ENCODE measurements at regions not wholly inside any gene's neighbourhood (a gene's known extent, or its start where the extent isn't known, plus 50 kb on each side); places are given as distances from the start of the nearest gene placed in this dataset.

DNA sequence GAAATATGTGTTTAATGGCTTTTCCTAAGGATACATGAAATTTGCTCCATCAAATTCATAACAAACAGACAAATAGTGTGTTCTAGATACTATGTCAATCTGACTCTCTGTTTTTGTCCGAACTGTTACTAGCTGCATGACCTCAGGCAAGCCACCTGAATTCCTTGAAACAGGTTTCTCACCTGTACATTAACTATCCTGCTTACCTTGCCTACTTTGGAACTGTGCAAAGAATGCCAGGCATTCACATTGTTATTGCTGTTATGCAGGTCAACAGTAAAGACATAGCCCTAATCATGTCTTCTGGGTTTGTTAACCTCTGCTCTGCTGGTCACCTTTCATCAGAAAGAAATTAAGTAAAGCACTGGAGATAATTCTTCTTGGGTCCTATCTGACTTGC, 1283.9 kb upstream of the CELF2 start:
- intact Hi-C loops (cut with DNase I; ENCODE audit: low total_unique reads), result no loop called here
- Histone ChIP-seq H3K9me3 (no peaks in the 10 kb centered on the region), H3K36me3 (no peaks in the 10 kb centered on the region), H3K4me1 (no peaks in the 10 kb centered on the region), H3K27ac (no peak overlapping the region), H3K4me3 (no peak overlapping the region), H3K27me3 (no peaks in the 10 kb centered on the region)
- TF ChIP-seq, protein P1, sequence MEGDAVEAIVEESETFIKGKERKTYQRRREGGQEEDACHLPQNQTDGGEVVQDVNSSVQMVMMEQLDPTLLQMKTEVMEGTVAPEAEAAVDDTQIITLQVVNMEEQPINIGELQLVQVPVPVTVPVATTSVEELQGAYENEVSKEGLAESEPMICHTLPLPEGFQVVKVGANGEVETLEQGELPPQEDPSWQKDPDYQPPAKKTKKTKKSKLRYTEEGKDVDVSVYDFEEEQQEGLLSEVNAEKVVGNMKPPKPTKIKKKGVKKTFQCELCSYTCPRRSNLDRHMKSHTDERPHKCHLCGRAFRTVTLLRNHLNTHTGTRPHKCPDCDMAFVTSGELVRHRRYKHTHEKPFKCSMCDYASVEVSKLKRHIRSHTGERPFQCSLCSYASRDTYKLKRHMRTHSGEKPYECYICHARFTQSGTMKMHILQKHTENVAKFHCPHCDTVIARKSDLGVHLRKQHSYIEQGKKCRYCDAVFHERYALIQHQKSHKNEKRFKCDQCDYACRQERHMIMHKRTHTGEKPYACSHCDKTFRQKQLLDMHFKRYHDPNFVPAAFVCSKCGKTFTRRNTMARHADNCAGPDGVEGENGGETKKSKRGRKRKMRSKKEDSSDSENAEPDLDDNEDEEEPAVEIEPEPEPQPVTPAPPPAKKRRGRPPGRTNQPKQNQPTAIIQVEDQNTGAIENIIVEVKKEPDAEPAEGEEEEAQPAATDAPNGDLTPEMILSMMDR (IDR thresholded peaks at IDR 0.05), result no peak
- no peak for DNase-seq

DNA sequence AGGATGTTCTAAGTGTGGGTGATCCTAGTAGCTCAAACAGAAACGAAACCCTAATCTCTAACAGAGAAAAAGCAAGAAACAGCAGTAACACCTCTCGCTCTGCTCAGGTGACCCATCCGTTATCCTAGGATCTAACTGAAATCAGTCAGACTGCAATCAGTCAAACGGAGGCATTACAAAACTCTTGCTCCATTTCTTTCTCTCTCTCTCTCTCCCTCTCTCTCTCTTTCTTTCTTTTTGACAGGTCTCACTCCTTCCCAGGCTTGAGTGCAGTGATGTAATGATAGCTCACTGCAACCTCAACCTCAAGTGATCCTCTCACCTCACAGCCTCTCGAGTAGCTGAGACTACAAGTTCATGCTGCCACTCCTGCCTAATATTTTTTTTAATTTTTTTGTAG, 1283.5 kb upstream of the CELF2 start:
- intact Hi-C loops (cut with DNase I; ENCODE audit: low total_unique reads), result no loop called here
- H3K27ac ChIP-seq, result no peak overlapping the region
- no peaks in the 10 kb centered on the region for H3K27me3 ChIP-seq
- no peak overlapping the region for H3K4me3 ChIP-seq
- TF ChIP-seq, protein P1 (IDR thresholded peaks at IDR 0.05), result no peak
- H3K4me1 ChIP-seq, result no peaks in the 10 kb centered on the region
- no peaks in the 10 kb centered on the region for H3K9me3 ChIP-seq
- no peak for DNase-seq
- H3K36me3 ChIP-seq, result no peaks in the 10 kb centered on the region

DNA sequence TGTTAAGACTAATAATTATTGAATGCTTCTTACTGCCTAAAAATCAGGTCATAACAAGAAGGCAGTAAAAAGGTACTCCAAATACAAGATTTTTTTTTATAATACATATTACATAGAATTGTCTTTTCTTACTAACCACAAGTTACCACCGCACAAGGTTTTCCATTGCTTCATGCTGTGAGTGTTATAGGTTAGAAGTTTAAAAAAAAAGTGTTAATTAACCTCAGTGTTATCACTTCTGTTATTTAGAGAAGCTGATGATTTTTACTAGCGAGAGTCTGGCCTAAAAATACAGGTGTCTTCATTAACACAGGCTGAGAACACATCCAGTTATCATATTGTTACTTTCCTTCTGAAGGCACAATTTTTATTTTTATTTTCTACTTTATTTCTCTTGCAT, 1281.9 kb upstream of the CELF2 start:
- Histone ChIP-seq H3K4me3 (no peak overlapping the region), H3K27me3 (no peaks in the 10 kb centered on the region), H3K9me3 (no peaks in the 10 kb centered on the region), H3K27ac (no peak overlapping the region), H3K36me3 (no peaks in the 10 kb centered on the region), H3K4me1 (no peaks in the 10 kb centered on the region)
- TF ChIP-seq, protein P1 (IDR thresholded peaks at IDR 0.05), result no peak
- intact Hi-C loops (cut with DNase I; ENCODE audit: low total_unique reads), result no loop called here
- no peak for DNase-seq

DNA sequence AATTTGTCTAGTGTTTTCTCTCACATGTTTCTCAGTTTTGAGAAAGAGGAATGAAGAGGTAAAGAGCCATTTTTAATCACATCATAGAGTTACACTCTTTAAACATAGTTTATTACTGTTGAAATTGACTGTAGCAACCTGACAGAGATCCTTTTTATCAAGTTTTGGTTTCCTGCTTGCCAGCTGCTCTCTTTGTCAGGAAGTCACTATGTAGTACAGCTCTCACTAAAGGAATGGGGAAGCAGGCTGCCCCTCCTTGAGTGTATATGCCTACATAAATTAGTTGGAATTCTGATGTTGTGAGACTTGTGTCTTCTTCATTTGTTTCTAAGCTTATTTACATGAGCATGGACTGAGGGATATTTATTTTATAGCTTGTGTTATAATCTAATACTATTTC, 1274.0 kb upstream of the CELF2 start:
- DNase-seq, result no peak
- no peaks in the 10 kb centered on the region for H3K4me1 ChIP-seq
- H3K9me3 ChIP-seq, result no peaks in the 10 kb centered on the region
- TF ChIP-seq, protein P1 (IDR thresholded peaks at IDR 0.05), result no peak
- no peaks in the 10 kb centered on the region for H3K27me3 ChIP-seq
- H3K4me3 ChIP-seq, result no peak overlapping the region
- no peaks in the 10 kb centered on the region for H3K36me3 ChIP-seq
- no peak overlapping the region for H3K27ac ChIP-seq
- intact Hi-C loops (cut with DNase I; ENCODE audit: low total_unique reads), result no loop called here

DNA sequence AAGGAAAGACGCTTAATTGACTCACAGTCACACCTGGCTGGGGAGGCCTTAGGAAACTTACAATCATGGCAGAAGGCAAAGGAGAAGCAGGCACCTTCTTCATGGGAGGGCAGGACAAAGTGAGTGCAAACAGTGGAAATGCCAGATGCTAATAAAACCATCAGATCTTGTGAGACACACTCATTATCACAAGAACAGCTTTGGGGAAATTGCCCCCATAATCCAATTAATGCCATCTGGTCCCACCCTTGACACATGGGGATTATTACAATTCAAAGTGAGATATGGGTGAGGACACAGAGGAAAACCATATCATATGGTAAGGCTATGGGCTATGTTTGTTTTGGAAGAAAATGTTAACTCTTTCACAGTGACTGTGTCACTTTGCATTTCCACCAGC, 1272.5 kb upstream of the CELF2 start:
- H3K4me3 ChIP-seq, result no peak overlapping the region
- intact Hi-C loops (cut with DNase I; ENCODE audit: low total_unique reads), result no loop called here
- H3K27ac ChIP-seq, result no peak overlapping the region
- H3K36me3 ChIP-seq, result no peaks in the 10 kb centered on the region
- DNase-seq, result no peak
- no peaks in the 10 kb centered on the region for H3K4me1 ChIP-seq
- TF ChIP-seq, protein P1 (IDR thresholded peaks at IDR 0.05), result no peak
- no peaks in the 10 kb centered on the region for H3K9me3 ChIP-seq
- no peaks in the 10 kb centered on the region for H3K27me3 ChIP-seq

DNA sequence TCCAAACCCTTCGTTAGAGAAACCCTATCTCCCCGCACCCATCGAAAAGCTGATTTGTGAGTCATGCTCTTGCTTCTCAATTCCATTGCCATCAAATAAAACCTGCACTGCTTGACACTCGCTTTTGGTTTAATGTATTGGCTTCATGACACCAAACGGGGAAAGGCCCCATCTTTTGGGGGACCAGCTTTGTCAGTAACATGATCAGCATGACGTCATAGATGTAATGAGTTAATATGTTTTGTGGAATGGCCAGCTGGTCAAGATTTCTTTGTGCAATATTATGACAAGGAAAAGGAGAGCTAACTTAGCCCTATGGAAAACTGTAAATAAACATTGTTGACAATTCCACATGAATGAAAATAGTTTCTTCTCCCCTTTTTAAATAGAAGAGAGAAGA, 1260.5 kb upstream of the CELF2 start:
- Histone ChIP-seq H3K27ac (no peak overlapping the region), H3K9me3 (no peaks in the 10 kb centered on the region), H3K27me3 (no peaks in the 10 kb centered on the region), H3K4me1 (no peaks in the 10 kb centered on the region), H3K4me3 (no peak overlapping the region), H3K36me3 (no peaks in the 10 kb centered on the region)
- TF ChIP-seq, protein P1 (IDR thresholded peaks at IDR 0.05), result no peak
- no peak for DNase-seq
- intact Hi-C loops (cut with DNase I; ENCODE audit: low total_unique reads), result no loop called here

All from tibial artery (tissue), 4 donors.